ENCODE measurements at regions not wholly inside any gene's neighbourhood (a gene's known extent, or its start where the extent isn't known, plus 50 kb on each side); places are given as distances from the start of the nearest gene placed in this dataset.

GRCh38 chr13:71935166-71935840 lies 68.3 kb upstream of the DACH1 start:
- DNase-seq = no peak

DNA sequence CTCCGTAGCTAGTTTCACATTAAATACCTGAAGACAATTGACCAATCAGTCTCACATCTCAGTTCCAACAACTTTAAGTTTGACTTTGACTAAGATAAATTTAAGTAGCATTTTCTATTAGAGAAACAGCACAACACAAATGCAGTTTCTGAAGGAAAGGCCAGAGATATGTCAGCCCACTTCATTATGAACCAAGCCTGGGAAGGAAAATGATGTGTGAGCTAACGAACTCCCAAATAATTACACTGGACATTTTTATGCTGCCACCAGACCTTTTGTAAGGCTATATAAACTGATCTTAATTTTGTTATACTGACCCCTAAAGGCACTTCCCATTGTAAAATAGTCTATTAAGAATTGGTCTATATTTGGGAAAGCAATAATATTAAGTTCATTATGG lies 57.9 kb upstream of the DACH1 start:
- DNase-seq = no peak

DNA sequence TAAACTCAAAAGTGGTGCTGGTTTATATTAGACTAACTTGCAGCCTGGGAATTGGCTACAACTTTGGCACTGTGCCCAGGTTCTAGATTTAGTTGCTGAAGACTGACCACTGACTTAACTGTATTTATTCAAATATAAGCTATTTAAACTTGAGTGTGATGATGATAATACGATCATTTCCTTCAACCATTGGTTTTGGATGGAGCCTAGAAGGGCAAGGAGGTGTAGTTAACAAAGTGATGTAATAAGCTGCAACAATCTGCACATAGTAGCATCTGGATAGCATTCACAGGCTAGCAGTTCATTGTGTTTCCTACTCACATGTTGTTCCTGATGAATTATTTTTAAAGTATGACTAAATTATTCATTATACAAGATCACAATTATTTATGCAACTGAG lies 55.2 kb upstream of the DACH1 start:
- no peak for DNase-seq

All from DMS53 (cell line).